ENCODE measurements at regions not wholly inside any gene's neighbourhood (a gene's known extent, or its start where the extent isn't known, plus 50 kb on each side); places are given as distances from the start of the nearest gene placed in this dataset.
"Not testable (repeated sequence)": the region's sequence is repeated elsewhere in the genome, so short reads cannot be mapped to it uniquely, and the experiment has no call there.

DNA sequence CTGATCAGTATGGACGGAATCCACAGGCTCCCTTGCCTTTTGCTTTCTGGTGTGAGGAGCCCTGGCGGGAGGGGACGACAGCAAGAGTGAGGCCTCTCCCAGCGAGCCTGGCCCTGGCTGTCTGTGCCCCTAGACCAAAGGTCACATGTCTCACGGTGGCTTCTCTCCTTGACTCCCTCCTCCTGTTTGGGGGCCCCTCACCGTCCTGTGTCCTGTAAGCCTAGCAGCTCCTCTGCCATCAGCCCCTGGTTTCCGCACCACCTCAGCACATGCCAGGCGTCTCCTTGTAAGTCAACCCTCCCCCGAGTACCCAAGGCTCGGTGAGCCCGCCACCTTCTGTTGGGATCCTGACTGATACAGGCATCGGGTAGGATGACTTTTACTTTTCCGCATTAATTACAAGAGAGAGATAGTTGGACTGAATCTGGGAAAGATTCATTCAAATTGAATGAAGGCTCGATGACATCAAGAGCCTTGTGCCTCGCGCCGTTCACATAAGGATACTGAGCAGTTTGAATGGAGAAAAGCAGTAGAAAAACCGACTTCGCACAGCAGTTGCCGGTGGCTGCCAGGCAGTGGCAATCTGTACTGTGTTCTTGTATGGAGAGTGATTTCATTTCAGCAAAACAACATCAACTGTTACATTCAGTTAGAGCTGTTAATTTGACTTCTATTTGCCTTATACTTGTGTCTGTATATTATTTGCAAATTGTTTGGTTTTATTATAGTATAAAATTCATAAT lies 119.8 kb downstream of the XRCC2 start:
- no peak overlapping the region for H3K4me3 Mint-ChIP-seq
- H3K4me1 Mint-ChIP-seq: no peaks in the 10 kb centered on the region
- no peak overlapping the region for H3K27ac Mint-ChIP-seq
- H3K27me3 Mint-ChIP-seq: no peaks in the 10 kb centered on the region
- no peaks in the 10 kb centered on the region for H3K36me3 Mint-ChIP-seq
- no peaks in the 10 kb centered on the region for H3K9me3 Mint-ChIP-seq

DNA sequence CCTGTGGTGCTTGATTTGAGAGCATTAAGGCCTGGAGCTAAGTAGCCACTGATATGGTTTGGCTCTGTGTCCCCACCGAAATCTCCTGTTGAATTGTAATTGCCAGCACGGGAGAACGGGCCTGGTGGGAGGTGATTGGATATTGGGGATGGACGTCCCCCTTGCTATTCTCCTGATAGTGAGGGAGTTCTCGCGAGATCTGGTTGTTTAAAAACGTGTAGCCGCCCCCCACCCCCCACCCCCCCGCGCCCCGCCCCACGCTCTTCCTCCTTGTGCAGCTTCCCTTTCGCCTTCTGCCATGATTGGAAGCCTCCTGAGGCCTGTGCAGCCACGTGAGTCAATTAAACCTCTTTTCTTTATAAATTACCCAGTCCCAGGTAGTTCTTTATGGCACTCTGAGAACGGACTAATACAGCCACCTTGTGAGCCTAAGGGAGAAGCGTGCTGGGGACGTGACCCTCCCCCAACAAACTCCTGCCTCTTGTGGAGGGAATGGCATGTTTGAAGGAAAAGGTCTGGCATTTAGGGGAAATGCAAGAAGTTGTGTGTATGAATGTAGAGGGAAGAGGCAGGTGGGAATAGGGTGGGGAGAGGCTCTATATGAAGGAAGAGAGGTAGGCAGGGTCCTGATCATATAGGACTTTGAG lies 118.0 kb upstream of the KMT2C start:
- no peaks in the 10 kb centered on the region for H3K27me3 Mint-ChIP-seq
- H3K4me3 Mint-ChIP-seq: no peak overlapping the region
- H3K9me3 Mint-ChIP-seq: no peaks in the 10 kb centered on the region
- no peaks in the 10 kb centered on the region for H3K4me1 Mint-ChIP-seq
- H3K27ac Mint-ChIP-seq: no peak overlapping the region
- H3K36me3 Mint-ChIP-seq: no peaks in the 10 kb centered on the region

GRCh38 chr7:152551304-152552036 lies 115.7 kb upstream of the KMT2C start:
- no peak overlapping the region for H3K4me3 Mint-ChIP-seq
- H3K36me3 Mint-ChIP-seq: no peaks in the 10 kb centered on the region
- no peaks in the 10 kb centered on the region for H3K9me3 Mint-ChIP-seq
- H3K27ac Mint-ChIP-seq: no peak overlapping the region
- H3K4me1 Mint-ChIP-seq: no peaks in the 10 kb centered on the region
- H3K27me3 Mint-ChIP-seq: no peaks in the 10 kb centered on the region

DNA sequence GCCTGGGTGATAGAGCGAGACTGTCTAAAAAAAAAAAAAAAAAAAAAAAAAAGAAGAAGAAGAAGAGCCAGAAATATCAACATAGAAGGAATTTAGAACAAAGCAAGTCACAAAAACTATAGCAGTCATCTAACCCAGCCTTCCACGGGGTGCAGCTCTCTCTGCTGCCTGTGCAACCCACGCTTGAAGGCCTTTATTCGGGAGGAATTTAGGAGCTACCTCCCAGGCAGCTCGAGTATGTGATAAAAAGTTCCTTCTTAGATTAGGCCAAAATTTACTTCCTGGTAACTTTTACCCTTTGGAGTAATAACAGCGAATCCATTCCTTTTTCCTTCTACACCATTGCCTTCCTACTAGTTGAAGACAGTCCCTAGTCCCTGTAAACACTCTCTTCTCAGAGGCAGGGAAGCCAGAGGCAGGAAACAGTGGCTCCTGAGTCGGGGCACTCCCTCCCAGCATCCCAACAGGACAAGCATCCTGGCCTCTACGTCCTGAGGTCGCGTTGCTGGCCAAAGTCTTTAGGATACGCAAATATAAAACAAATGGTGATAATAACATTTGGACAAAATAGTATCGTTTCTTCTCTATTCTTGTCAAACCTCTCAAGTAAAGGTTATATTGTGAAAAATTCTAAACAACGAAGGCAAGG lies 109.3 kb upstream of the KMT2C start:
- no peaks in the 10 kb centered on the region for H3K9me3 Mint-ChIP-seq
- no peaks in the 10 kb centered on the region for H3K27me3 Mint-ChIP-seq
- H3K27ac Mint-ChIP-seq: no peak overlapping the region
- H3K36me3 Mint-ChIP-seq: no peaks in the 10 kb centered on the region
- no peak overlapping the region for H3K4me3 Mint-ChIP-seq
- no peaks in the 10 kb centered on the region for H3K4me1 Mint-ChIP-seq

DNA sequence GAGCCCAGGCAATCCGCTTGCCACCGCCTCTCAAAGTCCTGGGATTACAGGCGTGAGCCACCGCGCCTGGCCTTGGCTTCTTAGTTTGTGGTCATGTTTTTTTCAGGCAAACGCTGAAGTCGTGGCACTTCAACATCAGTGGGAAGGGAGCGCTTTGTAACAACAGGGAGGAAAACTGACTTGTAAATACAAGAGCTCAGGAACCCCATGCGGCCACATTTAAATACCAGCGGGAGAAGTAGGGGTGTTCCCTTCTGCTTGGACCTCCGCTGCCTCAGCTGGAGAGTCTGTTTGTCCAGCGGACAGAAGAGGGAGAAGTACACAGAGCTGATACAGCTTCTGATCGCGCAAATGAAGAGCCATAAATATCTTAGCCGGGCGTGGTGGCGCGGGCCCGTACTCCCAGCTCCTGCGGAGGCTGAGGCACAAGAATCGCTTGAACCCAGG lies 108.7 kb upstream of the KMT2C start:
- Mint-ChIP-seq H3K27me3 (no peaks in the 10 kb centered on the region), H3K4me3 (no peak overlapping the region), H3K36me3 (no peaks in the 10 kb centered on the region), H3K9me3 (no peaks in the 10 kb centered on the region), H3K4me1 (no peaks in the 10 kb centered on the region), H3K27ac (no peak overlapping the region)

GRCh38 chr7:152543799-152544198 lies 108.0 kb upstream of the KMT2C start:
- H3K9me3 Mint-ChIP-seq: no peaks in the 10 kb centered on the region
- no peaks in the 10 kb centered on the region for H3K4me1 Mint-ChIP-seq
- H3K27me3 Mint-ChIP-seq: no peaks in the 10 kb centered on the region
- no peak overlapping the region for H3K4me3 Mint-ChIP-seq
- H3K27ac Mint-ChIP-seq: no peak overlapping the region
- H3K36me3 Mint-ChIP-seq: no peaks in the 10 kb centered on the region

DNA sequence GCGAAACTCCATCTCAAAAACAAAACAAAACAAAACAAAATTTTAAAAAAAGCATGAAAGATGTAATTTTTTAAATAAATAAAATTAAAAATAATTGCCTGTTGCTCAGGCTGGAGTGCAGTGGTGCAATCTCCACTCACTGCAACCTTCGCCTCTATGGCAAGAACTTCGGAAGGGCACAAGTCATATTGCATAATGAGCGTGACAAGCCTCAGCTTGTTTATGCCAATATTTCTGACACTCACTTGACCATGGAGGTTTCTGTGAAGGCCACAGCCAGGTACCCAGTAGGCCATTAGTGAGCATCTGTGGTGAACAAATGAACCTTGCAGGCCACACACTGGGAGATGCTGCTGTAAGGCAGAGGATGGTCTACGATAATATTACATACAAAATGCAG lies 106.1 kb upstream of the KMT2C start:
- no peak overlapping the region for H3K4me3 Mint-ChIP-seq
- H3K27me3 Mint-ChIP-seq: no peaks in the 10 kb centered on the region
- H3K9me3 Mint-ChIP-seq: no peaks in the 10 kb centered on the region
- no peaks in the 10 kb centered on the region for H3K36me3 Mint-ChIP-seq
- H3K4me1 Mint-ChIP-seq: no peaks in the 10 kb centered on the region
- H3K27ac Mint-ChIP-seq: no peak overlapping the region

DNA sequence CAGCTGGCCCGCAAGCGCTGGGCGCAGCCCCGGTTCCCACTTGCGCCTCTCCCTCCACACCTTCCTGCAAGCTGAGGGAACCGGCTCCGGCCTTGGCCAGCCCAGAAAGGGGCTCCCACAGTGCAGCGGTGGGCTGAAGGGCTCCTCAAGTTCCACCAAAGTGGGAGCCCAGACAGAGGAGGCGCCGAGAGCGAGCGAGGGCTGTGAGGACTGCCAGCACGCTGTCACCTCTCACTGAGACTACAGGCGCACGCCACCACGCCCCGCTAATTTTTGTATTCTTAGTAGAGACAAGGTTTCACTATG lies 103.3 kb upstream of the KMT2C start:
- not testable (repeated sequence) for H3K4me1 Mint-ChIP-seq, H3K27ac Mint-ChIP-seq, H3K9me3 Mint-ChIP-seq, H3K4me3 Mint-ChIP-seq, H3K36me3 Mint-ChIP-seq, H3K27me3 Mint-ChIP-seq

GRCh38 chr7:152538346-152539189 lies 102.8 kb upstream of the KMT2C start:
- not testable (repeated sequence) for H3K27ac Mint-ChIP-seq, H3K4me3 Mint-ChIP-seq, H3K27me3 Mint-ChIP-seq, H3K36me3 Mint-ChIP-seq, H3K9me3 Mint-ChIP-seq, H3K4me1 Mint-ChIP-seq

GRCh38 chr7:152537639-152538038 lies 101.8 kb upstream of the KMT2C start:
- no peaks in the 10 kb centered on the region for H3K4me1 Mint-ChIP-seq
- H3K27ac Mint-ChIP-seq: no peak overlapping the region
- no peaks in the 10 kb centered on the region for H3K9me3 Mint-ChIP-seq
- no peaks in the 10 kb centered on the region for H3K27me3 Mint-ChIP-seq
- no peak overlapping the region for H3K4me3 Mint-ChIP-seq
- peaks cover 3% of the 10 kb centered on the region for H3K36me3 Mint-ChIP-seq

GRCh38 chr7:152528612-152529011 lies 92.8 kb upstream of the KMT2C start:
- Mint-ChIP-seq H3K27ac (no peak overlapping the region), H3K27me3 (no peaks in the 10 kb centered on the region), H3K9me3 (no peaks in the 10 kb centered on the region), H3K36me3 (peaks cover 2% of the 10 kb centered on the region), H3K4me3 (no peak overlapping the region), H3K4me1 (no peaks in the 10 kb centered on the region)

DNA sequence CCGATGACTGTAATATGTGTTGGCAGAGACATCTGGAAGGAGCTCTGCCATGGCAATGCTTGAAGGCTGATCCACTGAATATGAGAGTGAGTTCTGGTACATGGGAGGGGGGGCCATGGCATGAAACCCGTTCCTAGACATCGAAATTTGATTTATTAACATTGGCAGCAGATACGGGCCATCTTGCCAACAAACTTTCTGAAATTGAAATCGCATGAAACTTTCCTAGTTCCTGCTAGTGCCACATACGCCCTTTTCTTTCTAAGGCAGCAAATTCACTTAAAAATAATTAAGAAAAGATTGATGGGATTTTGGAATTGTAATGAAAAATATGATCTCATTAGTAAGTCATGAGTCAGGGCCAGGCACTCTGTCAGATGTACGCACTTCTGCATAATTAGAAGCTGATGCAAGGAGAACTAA lies 91.8 kb upstream of the KMT2C start:
- H3K4me3 Mint-ChIP-seq: no peak overlapping the region
- peaks cover 2% of the 10 kb centered on the region for H3K36me3 Mint-ChIP-seq
- no peaks in the 10 kb centered on the region for H3K27me3 Mint-ChIP-seq
- H3K9me3 Mint-ChIP-seq: no peaks in the 10 kb centered on the region
- H3K27ac Mint-ChIP-seq: no peak overlapping the region
- no peaks in the 10 kb centered on the region for H3K4me1 Mint-ChIP-seq

GRCh38 chr7:152523916-152524315 lies 88.1 kb upstream of the KMT2C start:
- no peak overlapping the region for H3K4me3 Mint-ChIP-seq
- H3K27me3 Mint-ChIP-seq: no peaks in the 10 kb centered on the region
- peaks cover 2% of the 10 kb centered on the region for H3K36me3 Mint-ChIP-seq
- no peaks in the 10 kb centered on the region for H3K9me3 Mint-ChIP-seq
- H3K4me1 Mint-ChIP-seq: no peaks in the 10 kb centered on the region
- H3K27ac Mint-ChIP-seq: no peak overlapping the region

DNA sequence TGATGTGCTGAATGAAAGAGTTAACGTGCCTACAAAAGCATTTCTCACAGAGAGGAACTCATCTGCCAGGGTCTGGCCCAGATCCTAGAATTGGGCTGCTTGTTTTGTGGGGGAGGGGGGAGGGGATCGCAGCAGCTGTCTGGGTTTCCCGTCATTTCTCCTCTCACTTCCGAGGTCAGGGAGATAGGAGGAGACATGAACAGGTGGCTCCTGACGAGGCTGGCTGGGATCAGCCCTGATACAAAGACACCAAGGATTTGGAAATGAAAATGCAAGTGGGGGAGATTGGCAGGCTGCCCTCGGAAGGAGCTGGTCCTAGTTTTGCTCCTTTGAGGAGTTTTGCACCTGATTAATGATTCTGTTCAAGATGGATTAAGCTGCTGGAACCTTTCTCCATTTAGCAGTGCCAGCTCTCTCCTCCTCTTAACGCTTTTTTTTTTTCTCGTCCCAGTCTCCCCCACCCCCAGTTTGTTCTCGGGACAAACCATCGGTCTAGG lies 86.8 kb upstream of the KMT2C start:
- no peaks in the 10 kb centered on the region for H3K9me3 Mint-ChIP-seq
- H3K4me3 Mint-ChIP-seq: no peak overlapping the region
- peaks cover 2% of the 10 kb centered on the region for H3K36me3 Mint-ChIP-seq
- H3K27ac Mint-ChIP-seq: no peak overlapping the region
- H3K27me3 Mint-ChIP-seq: no peaks in the 10 kb centered on the region
- no peaks in the 10 kb centered on the region for H3K4me1 Mint-ChIP-seq

Data from activated naive CD4-positive, alpha-beta T cell treated with anti-CD3 and anti-CD28 coated beads, Interleukin-2, amount 50 U/mL, for 24 hours (primary cell).